Neural progenitor cell (in vitro differentiated cells): ENCODE measurements at regions not wholly inside any gene's neighbourhood (a gene's known extent, or its start where the extent isn't known, plus 50 kb on each side); places are given as distances from the start of the nearest gene placed in this dataset.

Experiments
- DNase-seq: peaks from one replicate; pipeline ENCODE4 v3.0.0-alpha.2; 2016; ENCODE audit warnings: low spot score
- H2AFZ ChIP-seq: fragments of 200-600 bp; sonication (generic); replicated peaks from 2 replicates; pipeline ENCODE4 v1.6.1; 2016; ENCODE audit warnings: antibody characterized with exemption
- H3F3A ChIP-seq: fragments of 200-600 bp; sonication (generic); 2 replicates; pipeline ENCODE4 v1.6.1; 2016; ENCODE audit warnings: antibody characterized with exemption, low read depth
- H3K27ac ChIP-seq: fragments of 200-600 bp; sonication (generic); 2 replicates; pipeline ENCODE4 v1.5.1; 2016; ENCODE audit warnings: mild to moderate bottlenecking
- H3K27me3 ChIP-seq: fragments of 200-600 bp; sonication (generic); 2 replicates; pipeline ENCODE4 v1.6.1; 2016; ENCODE audit warnings: mild to moderate bottlenecking, moderate library complexity
- H3K36me3 ChIP-seq: fragments of 200-600 bp; sonication (generic); 2 replicates; pipeline ENCODE4 v1.5.1; 2016
- H3K4me1 ChIP-seq: fragments of 200-600 bp; sonication (generic); 2 replicates; pipeline ENCODE4 v1.6.1; 2016; ENCODE audit warnings: mixed run types
- H3K4me2 ChIP-seq: fragments of 200-600 bp; sonication (generic); 2 replicates; pipeline ENCODE4 v1.6.1; 2016
- H3K4me3 ChIP-seq: fragments of 200-600 bp; sonication (generic); 2 replicates; pipeline ENCODE4 v1.5.1; 2016
- H3K79me2 ChIP-seq: fragments of 200-600 bp; sonication (generic); 2 replicates; pipeline ENCODE4 v1.6.1; 2016; ENCODE audit warnings: low read depth
- H3K9ac ChIP-seq: fragments of 200-600 bp; sonication (generic); 2 replicates; pipeline ENCODE4 v1.6.1; 2016
- H3K9me3 ChIP-seq: fragments of 200-600 bp; sonication (generic); 2 replicates; pipeline ENCODE4 v1.5.1; 2016; ENCODE audit warnings: low read depth
- H4K20me1 ChIP-seq: fragments of 200-600 bp; sonication (generic); 2 replicates; pipeline ENCODE4 v1.6.1; 2016; ENCODE audit warnings: low read depth
- H3K27ac Mint-ChIP-seq: 3 replicates; pipeline ENCODE4 v1.8.0; 2021; ENCODE audit warnings: mixed read lengths
- H3K27me3 Mint-ChIP-seq: 2 replicates; pipeline ENCODE4 v1.8.0; 2022; ENCODE audit warnings: low read depth, mild to moderate bottlenecking, inconsistent platforms, moderate library complexity, mixed read lengths; ENCODE audit not compliant: insufficient read depth
- H3K36me3 Mint-ChIP-seq: 3 replicates; pipeline ENCODE4 v1.8.0; 2021; ENCODE audit warnings: mixed read lengths
- H3K4me1 Mint-ChIP-seq: 3 replicates; pipeline ENCODE4 v1.8.0; 2021; ENCODE audit warnings: mixed read lengths
- H3K4me3 Mint-ChIP-seq: 3 replicates; pipeline ENCODE4 v1.8.0; 2021; ENCODE audit warnings: mild to moderate bottlenecking, moderate library complexity, mixed read lengths
- H3K9me3 Mint-ChIP-seq: 3 replicates; pipeline ENCODE4 v1.8.0; 2020; ENCODE audit warnings: mixed read lengths
- CTCF ChIP-seq: fragments of 200-600 bp; sonication (generic); IDR thresholded peaks from 2 replicates; pipeline ENCODE4 v1.5.1; 2017; ENCODE audit warnings: antibody characterized with exemption, mild to moderate bottlenecking
- EZH2 ChIP-seq: fragments of 200-600 bp; sonication (generic); IDR thresholded peaks from 2 replicates; pipeline ENCODE4 v1.6.1; 2017; ENCODE audit warnings: antibody characterized with exemption, mild to moderate bottlenecking, moderate library complexity
- EZH2phosphoT487 ChIP-seq: fragments of 200-600 bp; sonication (generic); IDR thresholded peaks from 2 replicates; pipeline ENCODE4 v1.6.1; 2017; ENCODE audit warnings: antibody characterized with exemption

DNA sequence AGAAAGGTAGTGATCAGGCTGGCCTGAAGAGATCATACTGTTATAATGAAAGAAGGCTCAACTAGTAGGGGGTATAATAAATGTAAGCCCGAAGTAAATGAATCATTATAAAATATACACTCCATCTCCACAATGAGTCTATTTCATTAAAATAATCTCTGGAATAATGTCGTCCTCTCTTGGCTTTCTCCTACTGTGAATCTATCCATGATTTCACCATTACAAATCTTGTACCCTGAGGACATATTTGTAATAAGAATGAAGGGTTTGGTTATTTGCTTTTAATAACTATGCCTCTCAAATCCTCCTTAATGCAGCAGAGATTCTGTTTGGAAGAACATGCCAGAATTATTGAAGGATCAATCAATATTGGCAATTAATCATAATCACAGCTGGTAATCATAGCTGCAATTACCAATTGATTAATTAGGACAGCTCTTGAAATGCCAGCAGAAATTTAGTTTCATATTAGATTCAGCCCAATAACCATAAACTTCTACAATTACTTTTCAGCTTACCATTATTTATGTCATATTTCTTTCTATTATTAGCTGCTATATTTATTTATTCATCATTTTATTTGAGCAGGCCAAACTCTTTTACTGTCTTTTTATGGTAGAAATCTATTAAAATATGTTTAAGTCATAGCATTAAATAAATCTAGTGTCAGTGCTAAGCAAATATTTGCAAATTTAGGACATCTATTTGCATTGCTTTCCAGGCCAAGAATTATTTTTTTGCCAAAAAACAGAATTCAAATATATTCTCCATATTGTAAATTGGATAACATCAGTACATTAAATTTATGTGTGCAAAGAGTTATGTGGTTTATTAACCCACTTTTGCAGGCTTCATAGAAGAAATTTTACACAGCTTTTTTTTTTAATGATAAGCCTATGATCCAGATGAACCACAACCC lies 588.4 kb upstream of the LRRC4C start:
- DNase-seq: no peak
- no peak overlapping the region for H3K4me3 Mint-ChIP-seq
- no peak for TF ChIP-seq EZH2
- no peak for TF ChIP-seq EZH2phosphoT487
- TF ChIP-seq CTCF: no peak
- Histone ChIP-seq H3K4me2 (no peak overlapping the region), H3K79me2 (no peaks in the 10 kb centered on the region), H3K36me3 (no peaks in the 10 kb centered on the region), H3K27me3 (no peaks in the 10 kb centered on the region), H3K9me3 (no peaks in the 10 kb centered on the region), H3K9ac (no peak overlapping the region), H4K20me1 (no peaks in the 10 kb centered on the region), H2AFZ (no peak overlapping the region), H3K27ac (no peak overlapping the region), H3F3A (no peaks in the 10 kb centered on the region), H3K4me1 (no peaks in the 10 kb centered on the region), H3K4me3 (no peak overlapping the region)
- H3K4me1 Mint-ChIP-seq: no peaks in the 10 kb centered on the region
- peaks cover 2% of the 10 kb centered on the region for H3K27me3 Mint-ChIP-seq
- peaks cover 6% of the 10 kb centered on the region for H3K9me3 Mint-ChIP-seq
- no peak overlapping the region for H3K27ac Mint-ChIP-seq
- no peaks in the 10 kb centered on the region for H3K36me3 Mint-ChIP-seq

DNA sequence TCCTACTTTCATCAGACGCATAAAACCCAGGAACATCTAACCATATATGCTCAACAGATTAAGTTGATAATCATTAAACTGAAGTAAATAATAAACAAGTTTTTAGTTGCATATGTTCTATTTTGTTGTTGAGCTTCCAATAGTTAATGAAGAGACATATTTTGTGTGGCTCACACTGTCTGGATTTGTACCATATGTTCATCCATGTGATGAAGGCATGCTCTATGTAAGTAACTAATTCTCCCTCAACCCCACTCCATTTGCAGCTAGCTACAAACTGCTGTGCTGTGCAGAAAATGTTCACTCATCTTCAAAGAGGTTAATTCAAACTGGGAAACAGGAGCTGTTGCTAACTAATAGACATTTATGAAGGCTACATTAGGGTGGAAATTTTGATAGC lies 589.7 kb upstream of the LRRC4C start:
- Histone ChIP-seq H2AFZ (no peak overlapping the region), H3K4me2 (no peak overlapping the region), H3F3A (no peaks in the 10 kb centered on the region), H3K27me3 (no peaks in the 10 kb centered on the region), H3K4me1 (no peaks in the 10 kb centered on the region), H3K79me2 (no peaks in the 10 kb centered on the region), H3K9ac (no peak overlapping the region), H3K9me3 (no peaks in the 10 kb centered on the region), H3K36me3 (no peaks in the 10 kb centered on the region), H3K27ac (no peak overlapping the region), H4K20me1 (no peaks in the 10 kb centered on the region), H3K4me3 (no peak overlapping the region)
- H3K36me3 Mint-ChIP-seq: no peaks in the 10 kb centered on the region
- no peak overlapping the region for H3K4me3 Mint-ChIP-seq
- TF ChIP-seq EZH2phosphoT487: no peak
- no peak for TF ChIP-seq CTCF
- TF ChIP-seq EZH2: no peak
- H3K9me3 Mint-ChIP-seq: peaks cover 5% of the 10 kb centered on the region
- no peaks in the 10 kb centered on the region for H3K4me1 Mint-ChIP-seq
- H3K27ac Mint-ChIP-seq: no peak overlapping the region
- DNase-seq: no peak
- H3K27me3 Mint-ChIP-seq: peaks cover 2% of the 10 kb centered on the region

- no peak overlapping the region for H3K27ac Mint-ChIP-seq
- TF ChIP-seq EZH2phosphoT487 (no peak), CTCF (no peak), EZH2 (no peak)
- H3K9ac ChIP-seq: no peak overlapping the region
- no peaks in the 10 kb centered on the region for H3K36me3 ChIP-seq
- H3K4me3 ChIP-seq: no peak overlapping the region
- no peaks in the 10 kb centered on the region for H4K20me1 ChIP-seq
- H3K36me3 Mint-ChIP-seq: no peaks in the 10 kb centered on the region
- no peaks in the 10 kb centered on the region for H3K4me1 ChIP-seq
- peaks cover 2% of the 10 kb centered on the region for H3K27me3 Mint-ChIP-seq
- no peak overlapping the region for H3K4me2 ChIP-seq
- no peaks in the 10 kb centered on the region for H3K4me1 Mint-ChIP-seq
- H3K79me2 ChIP-seq: no peaks in the 10 kb centered on the region
- H3K27me3 ChIP-seq: no peaks in the 10 kb centered on the region
- DNase-seq: no peak
- H3K9me3 Mint-ChIP-seq: peaks cover under 1% of the 10 kb centered on the region
- no peak overlapping the region for H2AFZ ChIP-seq
- H3K4me3 Mint-ChIP-seq: no peak overlapping the region
- no peak overlapping the region for H3K27ac ChIP-seq
- no peaks in the 10 kb centered on the region for H3K9me3 ChIP-seq
- no peaks in the 10 kb centered on the region for H3F3A ChIP-seq
Observed at GRCh38 chr11:42049650-42050049, 590.2 kb upstream of the LRRC4C start.
